ENCODE measurements at regions not wholly inside any gene's neighbourhood (a gene's known extent, or its start where the extent isn't known, plus 50 kb on each side); places are given as distances from the start of the nearest gene placed in this dataset.

DNA sequence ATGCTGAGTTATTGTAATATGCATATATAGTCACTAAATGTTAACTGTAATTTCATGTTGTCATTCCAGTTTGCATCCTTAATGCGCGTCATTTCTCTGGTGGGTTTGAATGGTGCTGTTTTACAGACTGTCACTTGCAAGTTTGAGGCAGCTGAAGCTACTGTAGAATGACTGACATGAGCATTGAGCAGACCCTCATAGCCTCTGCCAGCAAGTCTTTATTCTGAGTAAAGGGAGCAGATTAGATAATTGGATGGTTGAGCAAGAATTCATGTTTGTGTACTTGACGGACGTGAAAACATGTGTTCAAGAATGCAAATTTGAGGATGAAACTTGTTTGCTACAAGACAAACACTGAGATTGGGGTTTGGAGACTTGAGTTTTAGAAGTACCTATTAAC lies 854.8 kb upstream of the KLHL29 start:
- DNase-seq (ENCODE audit: low read depth, low spot score): no peak

- DNase-seq (ENCODE audit: low read depth, low spot score): no peak
Measured at GRCh38 chr2:22536133-22536532, 848.8 kb upstream of the KLHL29 start.

GRCh38 chr2:22554453-22554852 lies 830.5 kb upstream of the KLHL29 start:
- DNase-seq (ENCODE audit: low read depth, low spot score): no peak

- DNase-seq (ENCODE audit: low read depth, low spot score): no peak
Measured at GRCh38 chr2:22557406-22557805, 827.6 kb upstream of the KLHL29 start.

DNA sequence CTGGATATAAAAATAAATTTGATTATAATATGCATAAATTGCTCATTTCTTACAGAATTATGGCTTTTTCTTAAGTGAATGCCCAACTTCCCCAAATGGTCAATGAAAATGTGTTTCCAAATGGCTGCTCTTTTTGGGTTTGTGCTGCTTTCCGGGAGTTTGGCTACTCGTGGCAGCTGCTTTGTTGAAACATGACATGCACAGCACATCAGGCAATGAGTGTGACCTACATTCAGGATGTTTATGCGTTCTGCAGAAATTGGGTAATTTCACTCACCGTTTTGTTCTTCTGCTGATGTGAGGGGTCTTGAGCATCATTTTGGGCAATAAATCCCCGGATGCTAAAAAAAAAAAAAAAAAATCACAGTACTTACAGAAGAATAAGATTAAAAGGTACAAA lies 825.0 kb upstream of the KLHL29 start:
- no peak for DNase-seq (ENCODE audit: low read depth, low spot score)

GRCh38 chr2:22579341-22579740 lies 805.6 kb upstream of the KLHL29 start:
- DNase-seq (ENCODE audit: low read depth, low spot score): no peak

- DNase-seq (ENCODE audit: low read depth, low spot score): no peak
Measured at GRCh38 chr2:22582107-22582506, 802.9 kb upstream of the KLHL29 start.

- no peak for DNase-seq (ENCODE audit: low read depth, low spot score)
Measured at GRCh38 chr2:22596306-22596705, 788.7 kb upstream of the KLHL29 start.

DNA sequence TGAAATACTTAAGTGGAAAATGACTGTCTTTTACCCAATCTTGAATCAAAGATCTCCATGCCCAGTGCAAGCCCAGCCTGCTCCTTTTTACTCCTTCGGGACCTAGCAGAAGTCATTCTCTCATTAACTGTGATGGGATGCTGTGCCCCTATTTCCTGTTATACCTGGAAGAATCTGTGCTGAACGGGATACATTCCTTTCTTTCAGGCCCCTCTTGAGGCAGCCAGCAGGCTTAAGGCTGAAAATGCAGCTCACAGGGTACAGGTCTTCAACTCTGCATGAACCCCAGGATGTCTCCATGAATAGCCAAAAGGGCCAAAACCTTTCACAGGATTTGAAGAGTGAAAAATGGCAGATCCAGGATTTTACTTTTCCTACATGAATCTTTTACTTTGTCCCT lies 784.8 kb upstream of the KLHL29 start:
- DNase-seq (ENCODE audit: low read depth, low spot score): no peak

GRCh38 chr2:22600999-22601398 lies 784.0 kb upstream of the KLHL29 start:
- no peak for DNase-seq (ENCODE audit: low read depth, low spot score)

DNA sequence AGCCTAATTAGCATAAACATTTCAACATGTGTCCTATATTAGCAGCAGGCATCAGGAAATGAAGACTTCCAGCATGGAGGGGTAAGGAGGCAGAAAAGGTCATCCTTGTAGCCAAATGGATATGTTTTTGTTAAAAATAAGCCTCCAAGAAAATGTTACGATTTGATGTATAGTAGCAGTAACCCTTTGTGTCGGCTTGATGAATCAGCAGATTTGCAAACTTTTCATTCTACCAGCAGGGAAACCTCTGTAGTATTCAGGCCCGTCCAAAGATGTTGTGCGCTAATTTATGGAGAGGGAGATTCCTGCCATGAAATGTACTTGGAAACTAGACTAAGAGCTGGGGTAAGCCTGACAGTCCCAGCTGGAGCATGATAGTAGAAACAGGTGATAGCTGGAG lies 780.8 kb upstream of the KLHL29 start:
- DNase-seq (ENCODE audit: low read depth, low spot score): no peak

- no peak for DNase-seq (ENCODE audit: low read depth, low spot score)
Measured at GRCh38 chr2:22616031-22616430, 768.9 kb upstream of the KLHL29 start.

DNA sequence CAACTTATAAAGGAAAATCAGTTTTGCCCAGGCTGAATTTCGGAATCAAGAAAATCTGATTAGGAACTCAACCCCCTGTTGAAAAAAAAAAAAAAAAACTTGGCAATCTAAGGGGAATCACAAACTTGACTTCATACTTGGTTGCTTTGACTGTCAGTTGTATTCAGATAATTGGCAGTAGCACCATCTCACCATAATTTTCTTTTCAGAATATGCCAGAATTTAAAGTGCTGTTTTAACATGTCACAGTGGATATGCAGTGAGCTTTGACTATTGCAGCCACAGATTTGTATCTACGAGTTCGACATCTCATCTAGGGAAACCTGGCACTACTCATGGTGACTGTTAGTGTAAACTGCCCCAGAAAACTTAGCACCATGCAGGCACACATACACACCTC lies 761.4 kb upstream of the KLHL29 start:
- no peak for DNase-seq (ENCODE audit: low read depth, low spot score)

DNA sequence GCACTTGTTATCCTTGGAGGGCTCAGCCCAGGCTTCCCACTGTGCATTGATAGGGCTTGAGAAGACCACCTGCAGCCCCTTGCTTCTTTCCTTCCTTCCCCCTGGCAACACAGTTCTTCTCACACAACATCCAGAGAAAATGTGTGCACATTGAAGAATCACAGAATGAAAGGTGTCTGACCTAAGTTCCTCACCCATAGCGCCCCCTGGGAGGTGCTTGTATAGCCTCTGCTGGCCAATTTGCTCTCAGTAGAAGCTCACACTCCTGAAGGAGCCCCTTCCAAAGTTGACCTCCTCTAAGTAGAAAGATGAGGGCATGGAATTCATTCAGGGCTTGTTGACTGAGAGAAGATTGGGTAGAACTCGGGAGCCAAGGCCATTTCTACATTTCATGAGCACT lies 758.4 kb upstream of the KLHL29 start:
- no peak for DNase-seq (ENCODE audit: low read depth, low spot score)

DNA sequence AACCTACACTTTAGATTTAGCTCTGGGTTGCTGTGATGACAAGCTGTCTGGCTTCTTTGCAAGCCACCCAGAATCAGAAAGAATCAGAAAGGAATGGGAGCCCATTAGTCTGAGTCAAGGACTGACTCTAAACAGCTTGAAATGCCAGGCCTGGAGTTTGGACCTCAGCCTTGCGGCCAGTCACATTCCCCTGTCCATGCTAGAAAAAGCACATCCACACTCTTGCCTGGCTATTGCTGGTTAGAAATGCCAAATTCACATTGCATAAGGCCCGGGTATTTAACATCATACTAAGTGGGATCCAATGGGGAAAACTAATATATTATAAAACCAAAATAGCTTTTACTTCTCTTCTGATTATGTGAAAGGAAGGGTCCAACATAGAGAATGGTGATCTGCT lies 756.8 kb upstream of the KLHL29 start:
- no peak for DNase-seq (ENCODE audit: low read depth, low spot score)

DNA sequence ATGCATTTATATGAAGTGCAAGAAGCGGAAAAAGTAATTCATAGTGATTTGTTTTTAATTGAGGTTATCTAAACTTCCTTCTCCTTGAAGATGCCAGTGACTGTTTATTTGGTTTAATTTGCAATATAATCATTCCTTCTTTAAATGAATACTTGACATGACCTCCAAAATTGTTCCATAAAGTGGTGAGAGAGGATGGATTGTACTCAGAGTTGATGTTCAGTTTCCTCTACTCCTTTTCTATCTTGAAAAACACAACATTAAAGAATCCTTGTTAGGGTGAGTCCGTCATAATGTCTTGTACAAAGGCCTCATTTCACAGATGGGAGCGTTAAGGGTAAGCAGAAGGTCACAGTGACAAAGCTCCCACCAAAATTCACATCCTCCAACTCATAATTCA lies 756.1 kb upstream of the KLHL29 start:
- no peak for DNase-seq (ENCODE audit: low read depth, low spot score)

- DNase-seq (ENCODE audit: low read depth, low spot score): no peak
Measured at GRCh38 chr2:22634167-22634566, 750.8 kb upstream of the KLHL29 start.

DNA sequence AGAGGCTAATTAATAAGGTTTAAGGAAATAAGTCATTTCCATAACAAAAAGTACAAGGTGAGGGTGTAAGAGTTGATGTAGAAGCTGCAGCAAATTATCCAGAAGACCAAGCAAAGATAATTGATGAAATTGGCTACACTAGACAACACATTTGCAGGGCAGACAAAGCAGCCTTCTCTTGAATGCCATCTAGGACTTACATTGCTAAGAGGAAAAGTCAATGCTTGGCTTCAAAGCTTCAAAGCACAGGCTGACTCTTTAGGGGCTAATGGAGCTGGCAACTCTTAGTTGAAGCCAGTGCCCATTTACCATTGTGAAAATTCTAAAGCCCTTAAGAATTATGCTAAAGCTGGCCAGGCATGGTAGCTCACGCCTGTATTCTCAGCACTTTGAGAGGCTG lies 728.6 kb upstream of the KLHL29 start:
- no peak for DNase-seq (ENCODE audit: low read depth, low spot score)

DNA sequence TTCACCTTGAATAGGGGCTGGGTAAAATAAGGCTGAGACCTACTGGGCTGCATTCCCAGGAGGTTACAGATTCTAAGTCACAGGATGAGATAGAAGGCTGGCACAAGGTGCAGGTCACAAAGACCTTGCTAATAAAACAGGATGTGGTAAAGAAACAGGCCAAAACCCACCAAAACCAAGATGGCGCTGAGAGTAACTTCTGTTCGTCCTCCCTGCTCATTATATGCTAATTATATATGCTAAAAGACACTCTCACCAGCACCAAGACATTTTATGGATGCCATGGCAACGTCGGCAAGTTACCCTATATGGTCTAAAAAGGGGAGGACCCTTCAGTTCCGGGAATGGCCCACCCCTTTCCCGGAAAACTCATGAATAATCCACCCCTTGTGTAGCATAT lies 711.5 kb upstream of the KLHL29 start:
- DNase-seq (ENCODE audit: low read depth, low spot score): no peak

- no peak for DNase-seq (ENCODE audit: low read depth, low spot score)
Measured at GRCh38 chr2:22683914-22684313, 701.1 kb upstream of the KLHL29 start.

DNA sequence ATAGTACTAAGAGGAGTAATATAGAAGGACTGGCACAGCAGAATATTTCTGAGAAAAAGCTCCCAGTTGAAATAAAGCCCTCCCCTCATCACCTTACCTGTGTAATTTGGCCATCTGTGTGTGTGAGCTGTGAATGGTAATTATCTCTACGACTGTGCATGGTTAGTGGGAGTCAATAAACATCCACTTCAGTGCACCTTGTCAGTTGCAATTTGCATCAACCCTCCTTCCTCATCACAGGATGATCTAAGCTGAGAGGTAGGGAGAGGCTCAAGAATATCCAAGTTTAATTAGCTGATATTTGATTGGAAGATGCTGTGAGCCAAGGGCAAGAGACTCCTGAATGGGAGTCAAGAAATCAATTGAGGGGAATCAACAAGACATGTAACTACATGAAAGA lies 694.9 kb upstream of the KLHL29 start:
- no peak for DNase-seq (ENCODE audit: low read depth, low spot score)

GRCh38 chr2:22691666-22692065 lies 693.3 kb upstream of the KLHL29 start:
- no peak for DNase-seq (ENCODE audit: low read depth, low spot score)

GRCh38 chr2:22692746-22693145 lies 692.2 kb upstream of the KLHL29 start:
- no peak for DNase-seq (ENCODE audit: low read depth, low spot score)

DNA sequence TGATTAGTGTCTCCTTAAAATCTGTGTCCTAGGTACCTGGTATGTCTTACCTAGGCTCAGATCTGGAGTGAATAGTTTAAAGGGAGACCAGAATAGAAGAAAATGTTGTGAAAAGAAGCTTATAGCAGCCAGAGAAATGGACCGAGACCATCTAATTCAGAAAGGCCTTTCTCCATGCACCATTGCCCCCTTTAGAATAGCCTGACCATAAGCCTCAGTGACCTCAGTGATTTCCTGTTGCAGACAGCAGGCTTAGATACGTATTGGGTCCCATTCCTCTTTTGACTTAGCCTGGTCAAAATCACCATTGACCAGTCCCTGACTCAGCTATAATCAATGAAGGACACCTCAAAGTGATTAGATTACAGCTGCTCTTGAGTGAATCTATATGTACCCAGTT lies 690.7 kb upstream of the KLHL29 start:
- DNase-seq (ENCODE audit: low read depth, low spot score): no peak

GRCh38 chr2:22694856-22695255 lies 690.1 kb upstream of the KLHL29 start:
- peak; percentile 71 for DNase-seq (ENCODE audit: low read depth, low spot score)

Data from ELF-1 (cell line).